ENCODE measurements at regions not wholly inside any gene's neighbourhood (a gene's known extent, or its start where the extent isn't known, plus 50 kb on each side); places are given as distances from the start of the nearest gene placed in this dataset.

GRCh38 chr3:110487840-110488239, 583.8 kb upstream of the NECTIN3 start:
- 71 to 82% (median 77%) methylated on average over 1 of the region's 1 CpG for WGBS, 3 donors
- Histone ChIP-seq H3K27ac (ENCODE audit: low read depth in 1 of 3, low read length in 2 of 3) (no peak overlapping the region), H3K27me3 (ENCODE audit: control insufficient read depth in 3 of 3, insufficient read depth in 3 of 3, low read length in 3 of 3) (no peaks in the 10 kb centered on the region), H3K4me3 (ENCODE audit: low read depth in 1 of 3, low read length in 3 of 3) (no peak overlapping the region), H3K9me3 (ENCODE audit: control insufficient read depth in 2 of 2, insufficient read depth in 1 of 2, low read depth in 1 of 2, low read length in 1 of 2) (peaks cover 0 to 10% of the 10 kb centered on the region in 2 donors), H3K36me3 (ENCODE audit: control insufficient read depth in 3 of 3, insufficient read depth in 2 of 3, low read depth in 1 of 3, low read length in 3 of 3) (no peaks in the 10 kb centered on the region), H3K4me1 (ENCODE audit: control insufficient read depth in 3 of 3, insufficient read depth in 2 of 3, low read depth in 1 of 3, low read length in 2 of 3) (no peaks in the 10 kb centered on the region)
- FAIRE-seq (no peak), DNase-seq (no peak)

GRCh38 chr3:110491413-110491812, 580.2 kb upstream of the NECTIN3 start:
- no peak for DNase-seq
- H3K4me1 ChIP-seq (ENCODE audit: control insufficient read depth in 3 of 3, insufficient read depth in 2 of 3, low read depth in 1 of 3, low read length in 2 of 3), result no peaks in the 10 kb centered on the region
- H3K27me3 ChIP-seq (ENCODE audit: control insufficient read depth in 3 of 3, insufficient read depth in 3 of 3, low read length in 3 of 3), result no peaks in the 10 kb centered on the region
- FAIRE-seq, result no peak
- no peaks in the 10 kb centered on the region for H3K36me3 ChIP-seq (ENCODE audit: control insufficient read depth in 3 of 3, insufficient read depth in 2 of 3, low read depth in 1 of 3, low read length in 3 of 3)
- H3K27ac ChIP-seq (ENCODE audit: low read depth in 1 of 3, low read length in 2 of 3), result no peak overlapping the region
- H3K9me3 ChIP-seq (ENCODE audit: control insufficient read depth in 2 of 2, insufficient read depth in 1 of 2, low read depth in 1 of 2, low read length in 1 of 2), result peaks cover 0 to 10% of the 10 kb centered on the region in 2 donors
- 85 to 92% (median 91%) methylated on average over 4 of the region's 4 CpGs for WGBS, 3 donors
- no peak overlapping the region for H3K4me3 ChIP-seq (ENCODE audit: low read depth in 1 of 3, low read length in 3 of 3)

- Histone ChIP-seq H3K27ac (ENCODE audit: low read depth in 1 of 3, low read length in 2 of 3) (no peak overlapping the region), H3K4me3 (ENCODE audit: low read depth in 1 of 3, low read length in 3 of 3) (no peak overlapping the region), H3K27me3 (ENCODE audit: control insufficient read depth in 3 of 3, insufficient read depth in 3 of 3, low read length in 3 of 3) (no peaks in the 10 kb centered on the region), H3K4me1 (ENCODE audit: control insufficient read depth in 3 of 3, insufficient read depth in 2 of 3, low read depth in 1 of 3, low read length in 2 of 3) (no peaks in the 10 kb centered on the region), H3K9me3 (ENCODE audit: control insufficient read depth in 2 of 2, insufficient read depth in 1 of 2, low read depth in 1 of 2, low read length in 1 of 2) (no peaks in the 10 kb centered on the region), H3K36me3 (ENCODE audit: control insufficient read depth in 3 of 3, insufficient read depth in 2 of 3, low read depth in 1 of 3, low read length in 3 of 3) (no peaks in the 10 kb centered on the region)
- 27 to 51% (median 44%) methylated on average over 2 of the region's 2 CpGs for WGBS, 3 donors
- no peak for FAIRE-seq
- DNase-seq, result peak; percentile 24 to 58
Measured at GRCh38 chr3:110492876-110493275, 578.7 kb upstream of the NECTIN3 start.

- Histone ChIP-seq H3K4me1 (ENCODE audit: control insufficient read depth in 3 of 3, insufficient read depth in 2 of 3, low read depth in 1 of 3, low read length in 2 of 3) (no peaks in the 10 kb centered on the region), H3K27ac (ENCODE audit: low read depth in 1 of 3, low read length in 2 of 3) (no peak overlapping the region), H3K27me3 (ENCODE audit: control insufficient read depth in 3 of 3, insufficient read depth in 3 of 3, low read length in 3 of 3) (no peaks in the 10 kb centered on the region), H3K36me3 (ENCODE audit: control insufficient read depth in 3 of 3, insufficient read depth in 2 of 3, low read depth in 1 of 3, low read length in 3 of 3) (no peaks in the 10 kb centered on the region), H3K4me3 (ENCODE audit: low read depth in 1 of 3, low read length in 3 of 3) (no peak overlapping the region), H3K9me3 (ENCODE audit: control insufficient read depth in 2 of 2, insufficient read depth in 1 of 2, low read depth in 1 of 2, low read length in 1 of 2) (no peaks in the 10 kb centered on the region)
- no peak for FAIRE-seq
- no peak for DNase-seq
Measured at GRCh38 chr3:110493438-110494092, 578.1 kb upstream of the NECTIN3 start.

DNA sequence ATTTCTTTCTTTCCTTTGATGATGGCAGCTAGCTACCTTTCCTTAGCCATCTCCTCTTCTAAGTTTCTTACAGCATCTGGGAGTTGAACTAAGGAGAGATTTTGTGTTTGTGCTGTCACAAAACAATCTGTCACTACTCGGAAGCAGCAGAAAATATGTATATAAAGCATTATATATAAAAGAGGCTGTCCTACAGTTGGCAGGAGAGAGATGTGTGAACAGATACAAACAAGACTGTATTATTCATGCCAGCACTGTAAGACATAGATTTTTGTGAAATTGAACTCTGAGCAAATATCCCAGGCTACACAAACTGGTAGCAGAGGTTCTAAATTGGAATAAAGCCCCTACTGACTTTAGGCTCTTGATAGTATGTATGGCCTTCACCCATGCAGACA, 577.5 kb upstream of the NECTIN3 start:
- 67 to 81% (median 70%) methylated on average over 1 of the region's 1 CpG for WGBS, 3 donors
- no peaks in the 10 kb centered on the region for H3K27me3 ChIP-seq (ENCODE audit: control insufficient read depth in 3 of 3, insufficient read depth in 3 of 3, low read length in 3 of 3)
- no peak for FAIRE-seq

DNA sequence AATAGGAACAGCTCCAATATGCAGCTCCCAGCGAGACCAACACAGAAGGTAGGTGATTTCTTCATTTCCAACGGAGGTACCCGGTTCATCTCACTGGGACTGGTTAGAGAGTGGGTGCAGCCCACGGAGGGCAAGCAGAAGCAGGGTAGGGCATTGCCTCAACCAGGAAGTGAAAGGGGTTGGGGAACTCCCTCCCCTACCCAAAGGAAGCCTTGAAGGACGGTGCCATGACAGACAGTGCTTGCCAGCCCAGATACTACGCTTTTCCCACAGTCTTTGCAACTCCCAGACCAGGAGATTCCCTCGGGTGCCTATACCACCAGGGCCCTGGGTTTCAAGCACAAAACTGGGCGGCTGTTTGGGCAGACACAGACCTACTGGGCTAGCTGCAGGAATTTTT, 576.9 kb upstream of the NECTIN3 start:
- H3K9me3 ChIP-seq (ENCODE audit: control insufficient read depth in 2 of 2, insufficient read depth in 1 of 2, low read depth in 1 of 2, low read length in 1 of 2), result no peaks in the 10 kb centered on the region
- FAIRE-seq (no peak), DNase-seq (no peak)
- H3K36me3 ChIP-seq (ENCODE audit: control insufficient read depth in 3 of 3, insufficient read depth in 2 of 3, low read depth in 1 of 3, low read length in 3 of 3), result no peaks in the 10 kb centered on the region
- H3K4me1 ChIP-seq (ENCODE audit: control insufficient read depth in 3 of 3, insufficient read depth in 2 of 3, low read depth in 1 of 3, low read length in 2 of 3), result no peaks in the 10 kb centered on the region
- H3K27ac ChIP-seq (ENCODE audit: low read depth in 1 of 3, low read length in 2 of 3), result no peak overlapping the region
- no peaks in the 10 kb centered on the region for H3K27me3 ChIP-seq (ENCODE audit: control insufficient read depth in 3 of 3, insufficient read depth in 3 of 3, low read length in 3 of 3)
- no peak overlapping the region for H3K4me3 ChIP-seq (ENCODE audit: low read depth in 1 of 3, low read length in 3 of 3)
- 81 to 93% (median 87%) methylated on average over 8 of the region's 8 CpGs for WGBS, 3 donors

More for the DNA sequence above, 577.5 kb upstream of the NECTIN3 start:
- no peaks in the 10 kb centered on the region for H3K36me3 ChIP-seq (ENCODE audit: control insufficient read depth in 3 of 3, insufficient read depth in 2 of 3, low read depth in 1 of 3, low read length in 3 of 3)
- no peaks in the 10 kb centered on the region for H3K9me3 ChIP-seq (ENCODE audit: control insufficient read depth in 2 of 2, insufficient read depth in 1 of 2, low read depth in 1 of 2, low read length in 1 of 2)
- H3K27ac ChIP-seq (ENCODE audit: low read depth in 1 of 3, low read length in 2 of 3), result no peak overlapping the region
- no peaks in the 10 kb centered on the region for H3K4me1 ChIP-seq (ENCODE audit: control insufficient read depth in 3 of 3, insufficient read depth in 2 of 3, low read depth in 1 of 3, low read length in 2 of 3)
- no peak overlapping the region for H3K4me3 ChIP-seq (ENCODE audit: low read depth in 1 of 3, low read length in 3 of 3)
- no peak for DNase-seq

GRCh38 chr3:110495201-110495927, 576.3 kb upstream of the NECTIN3 start:
- WGBS, 3 donors, result 74 to 88% (median 77%) methylated on average over 9 of the region's 9 CpGs
- Histone ChIP-seq H3K27me3 (ENCODE audit: control insufficient read depth in 3 of 3, insufficient read depth in 3 of 3, low read length in 3 of 3) (no peaks in the 10 kb centered on the region), H3K27ac (ENCODE audit: low read depth in 1 of 3, low read length in 2 of 3) (no peak overlapping the region), H3K9me3 (ENCODE audit: control insufficient read depth in 2 of 2, insufficient read depth in 1 of 2, low read depth in 1 of 2, low read length in 1 of 2) (no peaks in the 10 kb centered on the region), H3K4me3 (ENCODE audit: low read depth in 1 of 3, low read length in 3 of 3) (no peak overlapping the region), H3K36me3 (ENCODE audit: control insufficient read depth in 3 of 3, insufficient read depth in 2 of 3, low read depth in 1 of 3, low read length in 3 of 3) (no peaks in the 10 kb centered on the region), H3K4me1 (ENCODE audit: control insufficient read depth in 3 of 3, insufficient read depth in 2 of 3, low read depth in 1 of 3, low read length in 2 of 3) (no peaks in the 10 kb centered on the region)
- no peak for FAIRE-seq
- no peak for DNase-seq

DNA sequence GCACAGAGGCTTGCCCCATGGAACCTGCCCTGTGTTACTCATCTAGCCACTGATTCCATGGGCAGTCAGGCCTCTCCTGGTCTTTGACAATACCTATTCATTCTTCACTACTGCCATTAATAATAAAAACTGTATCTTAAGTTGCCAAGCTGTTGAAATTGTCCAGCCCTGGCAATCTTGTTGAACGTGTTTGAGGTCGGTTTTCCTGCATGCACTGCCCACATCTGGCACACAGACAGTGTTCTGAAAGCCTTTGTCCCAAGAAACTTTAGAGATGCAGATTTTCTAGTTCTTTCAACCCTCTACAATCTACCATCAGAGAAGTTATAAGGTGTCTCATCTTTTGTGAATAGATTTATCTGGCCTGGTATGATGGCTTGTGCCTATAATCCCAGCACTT, 567.2 kb upstream of the NECTIN3 start:
- H3K9me3 ChIP-seq (ENCODE audit: control insufficient read depth in 2 of 2, insufficient read depth in 1 of 2, low read depth in 1 of 2, low read length in 1 of 2), result no peaks in the 10 kb centered on the region
- DNase-seq, result no peak
- H3K4me1 ChIP-seq (ENCODE audit: control insufficient read depth in 3 of 3, insufficient read depth in 2 of 3, low read depth in 1 of 3, low read length in 2 of 3), result no peaks in the 10 kb centered on the region
- no peaks in the 10 kb centered on the region for H3K27me3 ChIP-seq (ENCODE audit: control insufficient read depth in 3 of 3, insufficient read depth in 3 of 3, low read length in 3 of 3)
- no peak overlapping the region for H3K4me3 ChIP-seq (ENCODE audit: low read depth in 1 of 3, low read length in 3 of 3)
- 72 to 93% (median 80%) methylated on average over 2 of the region's 2 CpGs for WGBS, 3 donors
- H3K36me3 ChIP-seq (ENCODE audit: control insufficient read depth in 3 of 3, insufficient read depth in 2 of 3, low read depth in 1 of 3, low read length in 3 of 3), result no peaks in the 10 kb centered on the region
- no peak overlapping the region for H3K27ac ChIP-seq (ENCODE audit: low read depth in 1 of 3, low read length in 2 of 3)
- no peak for FAIRE-seq

GRCh38 chr3:110504901-110505300, 566.7 kb upstream of the NECTIN3 start:
- no peaks in the 10 kb centered on the region for H3K9me3 ChIP-seq (ENCODE audit: control insufficient read depth in 2 of 2, insufficient read depth in 1 of 2, low read depth in 1 of 2, low read length in 1 of 2)
- FAIRE-seq (no peak), DNase-seq (peak; percentile 6 to 8)
- no peaks in the 10 kb centered on the region for H3K27me3 ChIP-seq (ENCODE audit: control insufficient read depth in 3 of 3, insufficient read depth in 3 of 3, low read length in 3 of 3)
- H3K4me3 ChIP-seq (ENCODE audit: low read depth in 1 of 3, low read length in 3 of 3), result no peak overlapping the region
- no peaks in the 10 kb centered on the region for H3K36me3 ChIP-seq (ENCODE audit: control insufficient read depth in 3 of 3, insufficient read depth in 2 of 3, low read depth in 1 of 3, low read length in 3 of 3)
- H3K4me1 ChIP-seq (ENCODE audit: control insufficient read depth in 3 of 3, insufficient read depth in 2 of 3, low read depth in 1 of 3, low read length in 2 of 3), result no peaks in the 10 kb centered on the region
- 67 to 72% (median 69%) methylated on average over 4 of the region's 4 CpGs for WGBS, 3 donors
- H3K27ac ChIP-seq (ENCODE audit: low read depth in 1 of 3, low read length in 2 of 3), result no peak overlapping the region

Data from small intestine (tissue), 7 donors.